HG03039 (cell line): ENCODE measurements at regions not wholly inside any gene's neighbourhood (a gene's known extent, or its start where the extent isn't known, plus 50 kb on each side); places are given as distances from the start of the nearest gene placed in this dataset.

Experiments
- ATAC-seq: cut with Tn5 transposase; IDR thresholded peaks from one replicate; pipeline ENCODE4 v1.9.1; 2021; ENCODE audit warnings: mild to moderate bottlenecking, moderate library complexity; ENCODE audit not compliant: unreplicated experiment

GRCh38 chr1:235011599-235012435 is 116.8 kb downstream of the TOMM20 start:
- peak; percentile 69 for ATAC-seq

DNA sequence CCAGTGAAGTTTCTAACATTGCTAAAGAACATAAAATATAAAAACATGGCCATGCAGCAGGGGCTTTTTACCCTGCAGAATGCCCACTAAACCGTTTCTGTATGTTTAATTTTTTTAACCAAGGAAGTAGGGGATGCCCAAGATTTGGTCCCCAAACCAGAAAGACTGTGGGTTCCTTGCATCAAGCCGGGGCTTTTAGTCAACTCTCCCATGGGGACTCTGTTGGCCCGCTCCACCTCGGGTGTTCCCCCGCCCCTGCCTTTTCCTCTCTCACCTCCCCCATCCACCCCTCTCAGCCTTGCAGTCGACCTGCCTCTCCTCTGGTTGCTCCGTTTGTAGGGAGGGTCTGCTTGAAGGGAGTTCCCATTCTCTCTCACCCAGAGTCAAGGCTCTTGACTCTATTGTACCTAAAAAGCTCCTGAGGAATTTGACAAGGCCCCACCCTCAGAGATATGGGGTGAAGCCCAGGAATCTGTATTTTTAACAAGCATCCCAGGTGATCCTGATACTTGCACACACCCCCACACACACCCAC is 117.5 kb downstream of the TOMM20 start:
- ATAC-seq = peak; percentile 23

DNA sequence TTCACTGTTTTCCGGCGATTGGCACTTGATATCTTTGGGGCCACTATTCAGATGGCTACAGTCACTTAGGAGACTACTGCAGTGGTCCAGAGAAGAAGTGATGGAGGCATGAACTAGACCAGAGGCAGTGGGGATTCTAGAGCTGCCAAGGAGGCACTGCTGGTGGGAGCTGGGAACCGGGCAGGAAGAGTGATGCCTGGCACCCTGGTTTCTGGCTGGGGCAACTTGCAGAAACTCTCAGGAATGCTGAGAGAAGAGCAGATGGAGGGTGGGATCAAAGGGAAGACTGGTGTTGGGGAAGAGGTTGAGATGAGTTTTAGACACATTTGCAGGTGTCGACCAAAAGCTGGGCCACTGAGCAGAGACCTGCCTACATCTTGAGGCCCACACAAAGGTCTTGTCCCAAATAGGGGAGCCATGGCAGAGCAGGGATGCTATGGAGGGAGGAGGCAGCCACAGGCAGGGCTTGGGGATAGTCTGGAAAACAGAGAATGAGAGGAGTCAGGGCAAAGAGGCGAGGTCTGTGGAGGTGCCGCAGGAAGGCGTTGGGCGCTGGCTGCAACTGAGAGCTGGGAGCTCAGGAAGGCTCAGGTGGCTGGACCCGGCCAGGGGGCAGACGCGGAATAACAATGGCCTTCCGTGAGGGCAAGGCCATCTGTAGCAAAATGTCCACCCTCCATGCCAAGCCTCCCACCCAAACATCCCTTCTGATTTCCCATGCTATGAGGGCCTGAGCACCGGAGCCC is 118.9 kb downstream of the TOMM20 start:
- no peak for ATAC-seq

DNA sequence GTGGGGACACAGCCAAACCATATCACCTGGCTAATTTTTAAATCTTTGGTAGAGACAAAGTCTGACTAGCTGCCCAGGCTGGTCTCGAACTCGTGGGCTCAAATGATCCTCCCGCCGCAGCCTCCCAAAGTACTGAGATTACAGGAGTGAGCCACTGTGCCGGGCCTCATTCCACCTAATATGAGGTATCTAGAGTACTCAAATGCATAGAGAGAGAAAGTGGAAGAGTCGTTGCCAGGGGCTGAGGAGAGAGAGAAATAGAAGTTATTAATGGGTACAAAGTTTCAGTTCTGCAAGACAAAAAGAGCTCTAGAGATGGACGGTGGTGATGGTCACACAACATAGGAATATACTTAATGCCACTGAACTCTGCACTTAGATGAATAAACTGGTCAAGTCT is 119.6 kb downstream of the TOMM20 start:
- no peak for ATAC-seq

DNA sequence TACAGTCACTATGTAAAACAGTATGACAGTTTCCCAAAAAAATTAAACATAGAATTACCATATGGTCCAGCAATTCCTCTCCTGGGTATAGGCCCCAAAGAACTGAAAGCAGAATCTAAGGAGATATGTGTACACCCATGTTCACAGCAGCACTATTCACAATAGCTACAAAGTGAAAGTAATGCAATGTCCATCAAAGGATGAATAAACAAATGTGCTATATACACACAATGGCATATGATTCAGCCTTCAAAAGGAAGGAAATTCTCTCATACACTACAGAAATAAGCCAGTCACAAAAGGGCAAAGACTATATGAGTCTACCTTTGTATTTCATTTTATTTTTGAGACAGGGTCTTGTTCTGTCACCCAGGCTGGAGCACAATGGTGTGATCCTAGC is 120.4 kb downstream of the TOMM20 start:
- ATAC-seq = no peak

- ATAC-seq = no peak
Observed at GRCh38 chr1:235006816-235007215, 121.8 kb downstream of the TOMM20 start.

GRCh38 chr1:235006132-235006721 is 122.4 kb downstream of the TOMM20 start:
- ATAC-seq = no peak

- ATAC-seq = no peak
Observed at GRCh38 chr1:235004840-235005391, 123.7 kb downstream of the TOMM20 start.

DNA sequence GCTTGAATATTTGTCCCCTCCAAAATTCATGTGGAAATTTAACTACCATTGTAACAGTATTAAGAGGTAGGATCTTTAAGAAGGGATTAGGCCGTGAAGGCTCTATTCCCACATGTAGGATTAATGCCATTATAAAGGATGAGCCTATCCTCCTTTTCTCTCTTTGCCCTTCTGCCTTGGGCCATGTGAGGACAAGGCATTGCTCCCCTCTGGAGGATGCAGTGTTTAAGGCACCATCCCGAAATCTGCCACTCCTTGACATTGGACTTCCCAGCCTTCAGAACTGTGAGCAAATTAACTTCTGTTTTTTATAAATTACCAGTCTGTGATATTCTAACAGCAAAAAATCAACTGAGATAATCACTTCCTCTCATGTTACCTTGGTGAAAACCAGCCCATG is 124.4 kb downstream of the TOMM20 start:
- ATAC-seq = no peak

- ATAC-seq = no peak
Observed at GRCh38 chr1:235002706-235003300, 125.8 kb downstream of the TOMM20 start.

- ATAC-seq = no peak
Observed at GRCh38 chr1:234999513-234999940, 129.1 kb downstream of the TOMM20 start.

- ATAC-seq = no peak
Observed at GRCh38 chr1:234997896-234998741, 130.5 kb downstream of the TOMM20 start.

GRCh38 chr1:234997201-234997895 is 131.3 kb downstream of the TOMM20 start:
- no peak for ATAC-seq

DNA sequence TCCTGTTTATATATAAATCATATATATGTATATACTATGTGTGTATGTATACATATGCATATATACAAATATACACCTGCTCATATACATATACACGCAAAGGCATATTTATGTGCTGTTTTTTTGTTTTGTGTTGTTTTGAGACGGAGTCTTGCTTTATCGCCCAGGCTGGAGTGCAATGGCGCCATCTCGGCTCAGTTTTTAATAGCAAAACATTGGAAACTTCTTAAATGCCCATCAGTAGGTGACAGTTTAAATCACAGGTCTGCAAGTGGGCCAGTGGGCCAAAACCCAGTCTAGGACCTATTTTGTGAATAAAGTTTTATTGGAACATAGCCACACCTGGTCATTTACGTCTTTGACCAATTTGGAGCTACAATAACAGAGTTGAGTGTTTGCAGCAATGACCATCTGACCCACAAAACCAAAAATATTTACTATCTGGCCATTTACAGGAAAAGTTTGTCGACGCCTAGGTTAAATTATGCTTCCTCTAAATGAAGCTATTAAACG is 132.3 kb downstream of the TOMM20 start:
- no peak for ATAC-seq

- ATAC-seq = no peak
Observed at GRCh38 chr1:234994436-234995295, 134.0 kb downstream of the TOMM20 start.

DNA sequence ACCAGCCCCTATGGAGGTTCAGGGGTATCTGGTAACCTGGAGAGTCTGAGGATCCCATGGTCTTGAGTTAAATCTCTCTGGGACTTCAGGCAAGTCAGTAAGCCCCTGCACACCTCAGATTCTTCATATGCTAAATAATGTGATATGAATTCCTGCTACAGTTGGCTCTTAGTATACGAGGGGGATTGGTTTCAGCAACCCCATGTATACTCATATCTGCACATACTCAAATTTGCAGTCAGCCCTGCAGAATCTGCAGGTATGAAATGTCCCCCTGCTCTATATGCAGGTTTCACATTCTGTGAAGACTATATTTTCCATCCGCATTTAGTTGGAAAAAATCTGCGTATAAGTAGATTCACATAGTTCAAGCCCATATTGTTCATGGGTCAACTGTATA is 136.6 kb downstream of the TOMM20 start:
- no peak for ATAC-seq

DNA sequence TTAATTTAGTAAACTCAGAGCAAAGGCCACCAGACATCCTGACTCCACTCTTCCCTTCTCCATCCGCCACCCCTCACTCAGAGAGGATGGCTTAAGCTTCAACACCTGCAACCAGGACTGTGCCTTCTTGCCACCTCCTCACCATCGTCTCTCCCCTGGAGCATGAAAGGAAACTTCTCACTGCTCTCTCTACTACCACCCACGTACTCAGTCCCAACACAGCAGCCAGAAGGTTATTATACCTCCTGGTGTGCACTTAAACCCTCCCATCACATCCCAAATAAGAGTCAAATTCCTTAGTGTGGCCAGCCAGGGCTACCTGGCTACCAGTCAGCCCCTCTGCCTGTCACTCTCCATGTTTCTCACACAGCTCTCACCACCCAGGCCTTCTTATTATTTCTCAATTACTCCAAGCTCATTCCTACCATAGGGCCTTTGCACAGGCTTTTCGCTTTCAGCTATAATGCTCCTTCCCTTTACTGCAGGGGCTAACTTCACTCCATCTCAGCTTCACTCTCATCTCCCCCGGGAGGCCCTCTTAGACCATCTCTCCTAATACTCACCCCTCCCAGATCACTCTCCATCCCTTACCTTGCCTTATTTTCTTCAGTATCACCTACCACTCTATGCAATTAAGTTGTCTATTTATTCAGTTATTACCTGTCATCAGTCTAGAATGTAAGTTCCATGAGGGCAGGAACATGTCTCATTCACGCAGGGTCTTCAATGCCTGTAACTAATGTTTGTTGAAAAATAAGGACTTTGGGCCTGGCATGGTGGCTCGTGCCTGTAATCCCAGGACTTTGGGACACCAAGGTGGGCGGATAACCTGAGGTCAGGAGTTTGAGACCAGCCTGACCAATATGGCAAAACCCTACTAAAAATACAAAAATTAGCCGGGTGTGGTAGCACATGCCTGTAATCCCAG is 137.5 kb downstream of the TOMM20 start:
- ATAC-seq = no peak
